HL-60 (cell line): ENCODE measurements at regions not wholly inside any gene's neighbourhood (a gene's known extent, or its start where the extent isn't known, plus 50 kb on each side); places are given as distances from the start of the nearest gene placed in this dataset.

Experiments
- DNase-seq, 2 experiments: peaks; one replicate each; pipeline ENCODE4 v3.0.0-alpha.2; 2010 to 2020; ENCODE audit warnings: low read depth in 1 of 2, low spot score in 1 of 2
- H3K27ac ChIP-seq: fragments of 250-450 bp; sonication (Bioruptor Pico); replicated peaks from 2 replicates; pipeline ENCODE4 v1.5.1; 2020; ENCODE audit warnings: mild to moderate bottlenecking, moderate library complexity
- H3K27me3 ChIP-seq: fragments of 250-450 bp; sonication (Bioruptor Pico); 2 replicates; pipeline ENCODE4 v1.5.1; 2021; ENCODE audit warnings: mild to moderate bottlenecking, moderate library complexity; ENCODE audit not compliant: insufficient read depth, poor library complexity, severe bottlenecking
- H3K4me3 ChIP-seq: replicated peaks from 2 replicates; pipeline ENCODE4 v1.5.1; 2011; ENCODE audit warnings: mild to moderate bottlenecking, control low read depth, low read length; ENCODE audit not compliant: insufficient read depth
- CTCF ChIP-seq: IDR thresholded peaks from one replicate; pipeline ENCODE4 v1.5.1; 2011; ENCODE audit warnings: low read length, control low read depth, inconsistent platforms; ENCODE audit not compliant: insufficient read depth
- GABPA ChIP-seq: IDR thresholded peaks from 2 replicates; pipeline ENCODE4 v1.6.1; 2012; ENCODE audit warnings: low read depth
- POLR2AphosphoS5 ChIP-seq: IDR thresholded peaks from 2 replicates; pipeline ENCODE4 v1.6.1; 2012; ENCODE audit warnings: low read depth
- REST ChIP-seq: IDR thresholded peaks from 2 replicates; pipeline ENCODE4 v1.6.1; 2012; ENCODE audit warnings: low read depth; ENCODE audit not compliant: insufficient replicate concordance
- SPI1 ChIP-seq: IDR thresholded peaks from 2 replicates; pipeline ENCODE4 v1.6.1; 2012; ENCODE audit warnings: low read depth, mild to moderate bottlenecking, borderline replicate concordance

GRCh38 chr2:16308816-16309215, 356.8 kb downstream of the CYRIA start:
- Histone ChIP-seq H3K27me3 (no peaks in the 10 kb centered on the region), H3K27ac (no peak overlapping the region), H3K4me3 (no peak overlapping the region)
- TF ChIP-seq POLR2AphosphoS5 = no peak
- TF ChIP-seq GABPA = no peak
- no peak for TF ChIP-seq CTCF
- no peak for TF ChIP-seq REST
- no peak for TF ChIP-seq SPI1
- DNase-seq = no peak

GRCh38 chr2:16304876-16305590, 360.6 kb downstream of the CYRIA start:
- DNase-seq = no peak
- Histone ChIP-seq H3K27me3 (no peaks in the 10 kb centered on the region), H3K27ac (no peak overlapping the region), H3K4me3 (no peak overlapping the region)
- no peak for TF ChIP-seq POLR2AphosphoS5
- no peak for TF ChIP-seq SPI1
- no peak for TF ChIP-seq REST
- no peak for TF ChIP-seq CTCF
- TF ChIP-seq GABPA = no peak

- DNase-seq = no peak
- Histone ChIP-seq H3K27ac (no peak overlapping the region), H3K27me3 (no peaks in the 10 kb centered on the region), H3K4me3 (no peak overlapping the region)
- TF ChIP-seq POLR2AphosphoS5 (no peak), CTCF (no peak), SPI1 (no peak), GABPA (no peak)
Observed at GRCh38 chr2:16303761-16304160, 361.9 kb downstream of the CYRIA start.

GRCh38 chr2:16303273-16303577, 362.4 kb downstream of the CYRIA start:
- Histone ChIP-seq H3K27me3 (no peaks in the 10 kb centered on the region), H3K27ac (no peak overlapping the region), H3K4me3 (no peak overlapping the region)
- no peak for TF ChIP-seq POLR2AphosphoS5
- no peak for TF ChIP-seq REST
- TF ChIP-seq SPI1 = no peak
- TF ChIP-seq GABPA = no peak
- TF ChIP-seq CTCF = no peak
- no peak for DNase-seq
